ENCODE measurements at regions not wholly inside any gene's neighbourhood (a gene's known extent, or its start where the extent isn't known, plus 50 kb on each side); places are given as distances from the start of the nearest gene placed in this dataset.

- H3K9me3 ChIP-seq (replicated peaks): no peaks in the 10 kb centered on the region
- peaks cover 7% of the 10 kb centered on the region for H3K4me1 ChIP-seq
- H3K27me3 ChIP-seq (ENCODE audit: low read depth): no peaks in the 10 kb centered on the region
- intact Hi-C loops (cut with micrococcal nuclease): no loop called here
- H3K27ac ChIP-seq (replicated peaks): no peak overlapping the region
- no peak for DNase-seq
- H3K4me3 ChIP-seq: peak overlapping the region; percentile 7
- TF ChIP-seq CTCF (IDR thresholded peaks at IDR 0.05; ENCODE audit: borderline replicate concordance): no peak
- no peaks in the 10 kb centered on the region for H3K36me3 ChIP-seq
These were observed 100.5 kb upstream of the NRP1 start for GRCh38 chr10:33434933-33435332.

- Histone ChIP-seq H3K27ac (replicated peaks) (no peak overlapping the region), H3K9me3 (replicated peaks) (no peaks in the 10 kb centered on the region), H3K36me3 (no peaks in the 10 kb centered on the region), H3K4me3 (no peak overlapping the region), H3K27me3 (ENCODE audit: low read depth) (no peaks in the 10 kb centered on the region), H3K4me1 (peaks cover 7% of the 10 kb centered on the region)
- no peak for TF ChIP-seq CTCF (IDR thresholded peaks at IDR 0.05; ENCODE audit: borderline replicate concordance)
- DNase-seq: no peak
- intact Hi-C loops (cut with micrococcal nuclease): no loop called here
These were observed 94.2 kb upstream of the NRP1 start for GRCh38 chr10:33428682-33429081.

DNA sequence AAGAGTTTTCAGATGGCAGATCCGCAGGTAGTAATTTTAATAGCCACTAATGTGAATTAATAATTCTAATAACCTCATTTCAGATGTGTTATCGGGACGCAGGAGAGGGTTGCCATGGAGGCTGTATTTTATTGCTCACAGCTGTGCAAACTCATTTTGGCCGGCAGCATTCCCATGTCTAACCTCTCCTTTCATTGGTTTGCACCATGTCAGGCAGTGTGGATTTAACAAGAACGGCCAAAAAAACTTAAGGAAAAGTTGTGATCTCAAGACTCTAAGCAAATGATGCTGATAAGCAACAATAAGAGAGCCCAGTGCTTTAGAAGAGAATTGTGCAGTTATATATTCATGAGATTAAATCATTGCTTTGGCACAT lies 88.7 kb upstream of the NRP1 start:
- no peak for TF ChIP-seq CTCF (IDR thresholded peaks at IDR 0.05; ENCODE audit: borderline replicate concordance)
- H3K27ac ChIP-seq (replicated peaks): no peak overlapping the region
- DNase-seq: no peak
- no peaks in the 10 kb centered on the region for H3K27me3 ChIP-seq (ENCODE audit: low read depth)
- peaks cover 13% of the 10 kb centered on the region for H3K4me1 ChIP-seq
- no peaks in the 10 kb centered on the region for H3K9me3 ChIP-seq (replicated peaks)
- no peak overlapping the region for H3K4me3 ChIP-seq
- intact Hi-C loops (cut with micrococcal nuclease): no loop called here
- no peaks in the 10 kb centered on the region for H3K36me3 ChIP-seq

DNA sequence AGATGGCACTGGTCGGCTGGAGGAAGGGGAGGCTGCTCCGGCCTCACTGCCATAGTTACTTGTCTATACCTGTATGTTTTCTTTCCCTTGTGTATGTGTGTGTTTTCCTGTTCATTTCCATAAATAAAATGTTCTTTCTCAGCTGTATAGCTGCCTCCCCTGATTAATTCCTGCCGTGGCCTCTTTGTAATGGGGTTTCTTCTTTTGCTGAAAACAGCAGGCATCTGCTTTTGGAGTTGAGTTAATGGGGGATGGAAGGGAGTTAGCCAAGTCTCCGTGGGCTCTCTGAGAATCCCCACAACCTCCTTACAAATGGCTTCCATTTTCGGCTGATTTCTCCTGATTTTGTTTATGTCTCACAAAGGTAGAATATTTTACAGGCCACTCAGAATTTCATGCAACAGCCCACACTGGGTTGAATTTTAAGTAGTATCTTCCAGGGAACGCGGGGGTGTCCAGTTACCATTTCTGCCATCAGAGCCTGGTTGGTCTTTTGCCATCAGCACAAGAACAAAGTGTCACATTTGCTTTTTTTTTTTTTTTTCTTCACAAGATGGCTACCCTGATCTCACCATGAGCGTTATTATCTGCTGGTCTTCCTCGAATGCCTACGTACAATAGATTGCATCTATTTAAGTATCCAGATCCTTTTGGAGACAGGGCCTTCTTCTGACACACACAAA lies 88.1 kb upstream of the NRP1 start:
- Histone ChIP-seq H3K27me3 (ENCODE audit: low read depth) (no peaks in the 10 kb centered on the region), H3K4me3 (no peak overlapping the region), H3K4me1 (peaks cover 13% of the 10 kb centered on the region), H3K9me3 (replicated peaks) (no peaks in the 10 kb centered on the region), H3K36me3 (no peaks in the 10 kb centered on the region), H3K27ac (replicated peaks) (no peak overlapping the region)
- DNase-seq: no peak
- intact Hi-C loops (cut with micrococcal nuclease): no loop called here
- no peak for TF ChIP-seq CTCF (IDR thresholded peaks at IDR 0.05; ENCODE audit: borderline replicate concordance)

- Histone ChIP-seq H3K4me1 (peaks cover 13% of the 10 kb centered on the region), H3K36me3 (no peaks in the 10 kb centered on the region), H3K27me3 (ENCODE audit: low read depth) (no peaks in the 10 kb centered on the region), H3K27ac (replicated peaks) (no peak overlapping the region), H3K9me3 (replicated peaks) (no peaks in the 10 kb centered on the region), H3K4me3 (no peak overlapping the region)
- intact Hi-C loops (cut with micrococcal nuclease): no loop called here
- no peak for TF ChIP-seq CTCF (IDR thresholded peaks at IDR 0.05; ENCODE audit: borderline replicate concordance)
- no peak for DNase-seq
These were observed 87.5 kb upstream of the NRP1 start for GRCh38 chr10:33421789-33422462.

Data from left ventricle myocardium inferior (tissue), 1 donor.